Activated CD4-positive, alpha-beta memory T cell treated with anti-CD3 and anti-CD28 coated beads, Interleukin-2, amount 10 ng/mL, durations not matched to agents 7 days and 5 days (primary cell): ENCODE measurements at regions not wholly inside any gene's neighbourhood (a gene's known extent, or its start where the extent isn't known, plus 50 kb on each side); places are given as distances from the start of the nearest gene placed in this dataset.
"Not testable (repeated sequence)": the region's sequence is repeated elsewhere in the genome, so short reads cannot be mapped to it uniquely, and the experiment has no call there.

Experiments
- CTCF ChIA-PET: fragments of 350-600 bp; sonication (Branson Sonifier 250); formaldehyde crosslinking; loops from one replicate; lab custom pipeline; 2021; ENCODE audit warnings: antibody characterized with exemption, inconsistent platforms; lab: Charles Lee
- POLR2A ChIA-PET: fragments of 350-600 bp; sonication (Branson Sonifier 250); formaldehyde crosslinking; loops from one replicate; lab custom pipeline; 2021; ENCODE audit warnings: antibody characterized with exemption; lab: Charles Lee
- DNase-seq: peaks from one replicate; pipeline ENCODE4 v3.0.0-alpha.2; 2020
- H3K27ac Mint-ChIP-seq: one replicate; pipeline ENCODE4 v1.8.0; 2021; ENCODE audit warnings: mild to moderate bottlenecking, mixed read lengths
- H3K27me3 Mint-ChIP-seq: one replicate; pipeline ENCODE4 v1.8.0; 2021; ENCODE audit warnings: mixed read lengths
- H3K36me3 Mint-ChIP-seq: one replicate; pipeline ENCODE4 v1.8.0; 2021; ENCODE audit warnings: low read depth, mixed read lengths
- H3K4me1 Mint-ChIP-seq: one replicate; pipeline ENCODE4 v1.8.0; 2021; ENCODE audit warnings: mixed read lengths
- H3K4me3 Mint-ChIP-seq: one replicate; pipeline ENCODE4 v1.8.0; 2021; ENCODE audit warnings: mild to moderate bottlenecking, mixed read lengths
- H3K9me3 Mint-ChIP-seq: one replicate; pipeline ENCODE4 v1.8.0; 2021; ENCODE audit warnings: mixed read lengths

DNA sequence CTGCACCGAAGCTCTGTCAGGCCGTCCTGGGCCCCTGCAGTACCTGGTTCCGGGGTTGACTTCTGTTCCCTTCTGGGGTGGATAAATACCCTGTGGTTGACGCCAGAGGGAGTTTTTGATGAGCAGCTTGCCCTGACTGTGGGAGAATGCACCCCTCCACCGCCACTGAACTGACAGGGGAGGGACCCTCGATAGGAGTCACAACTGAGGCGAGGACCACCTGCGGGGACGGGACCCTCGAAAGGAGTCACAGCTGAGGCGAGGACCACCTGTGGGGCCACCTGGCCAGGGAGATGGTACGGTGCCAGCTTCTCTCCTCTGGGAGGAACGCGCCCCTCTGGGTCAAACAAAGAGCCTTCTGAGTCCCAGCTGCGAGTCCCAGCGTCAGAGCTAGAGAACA is 100.1 kb upstream of the FRMD1 start:
- Mint-ChIP-seq H3K4me3 (no peak overlapping the region), H3K27ac (no peak overlapping the region), H3K36me3 (no peaks in the 10 kb centered on the region), H3K4me1 (no peaks in the 10 kb centered on the region), H3K9me3 (no peaks in the 10 kb centered on the region), H3K27me3 (peaks cover 14% of the 10 kb centered on the region)
- DNase-seq: no peak
- CTCF ChIA-PET: no interaction called here
- POLR2A ChIA-PET: no interaction called here

DNA sequence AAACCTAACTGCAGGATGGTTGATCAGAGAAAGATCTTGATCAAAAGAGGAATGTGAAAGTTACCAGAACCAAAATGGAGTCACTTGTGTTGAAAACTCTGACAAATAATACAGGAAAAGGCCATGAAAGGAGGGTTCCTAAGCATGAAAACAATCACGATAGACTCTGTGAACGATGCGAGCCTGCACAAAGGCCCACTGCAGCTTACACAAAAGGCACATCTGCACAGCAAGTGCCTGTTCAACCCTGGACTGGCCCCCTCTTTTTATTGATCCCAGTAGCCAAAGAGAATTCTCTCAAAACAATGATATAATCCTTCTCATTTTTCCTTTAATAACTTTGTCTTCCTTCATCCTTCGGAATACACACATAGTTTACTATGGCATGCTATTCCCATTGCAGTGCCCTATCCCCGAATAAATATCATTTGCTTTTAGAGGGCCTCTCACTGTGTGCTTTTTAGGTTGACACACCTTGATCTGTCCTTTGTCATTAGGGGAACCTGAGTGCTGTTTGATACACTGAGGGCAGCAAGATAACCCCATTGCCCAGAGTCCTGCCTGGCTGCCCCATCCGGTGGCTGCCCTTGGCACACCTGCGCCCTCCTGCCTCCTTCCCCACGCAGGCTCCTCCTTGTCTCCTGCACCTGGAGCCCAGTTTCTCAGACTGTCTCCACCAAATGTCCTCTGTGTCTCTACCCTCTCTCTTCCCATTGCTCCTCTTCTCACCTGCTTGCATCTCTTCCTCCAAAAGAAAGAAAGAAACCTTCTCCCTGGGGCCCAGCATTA is 98.3 kb upstream of the FRMD1 start:
- DNase-seq: no peak
- CTCF ChIA-PET: no interaction called here
- Mint-ChIP-seq H3K27ac (no peak overlapping the region), H3K27me3 (peaks cover 17% of the 10 kb centered on the region), H3K36me3 (no peaks in the 10 kb centered on the region), H3K9me3 (no peaks in the 10 kb centered on the region), H3K4me1 (no peaks in the 10 kb centered on the region), H3K4me3 (no peak overlapping the region)
- POLR2A ChIA-PET: no interaction called here

DNA sequence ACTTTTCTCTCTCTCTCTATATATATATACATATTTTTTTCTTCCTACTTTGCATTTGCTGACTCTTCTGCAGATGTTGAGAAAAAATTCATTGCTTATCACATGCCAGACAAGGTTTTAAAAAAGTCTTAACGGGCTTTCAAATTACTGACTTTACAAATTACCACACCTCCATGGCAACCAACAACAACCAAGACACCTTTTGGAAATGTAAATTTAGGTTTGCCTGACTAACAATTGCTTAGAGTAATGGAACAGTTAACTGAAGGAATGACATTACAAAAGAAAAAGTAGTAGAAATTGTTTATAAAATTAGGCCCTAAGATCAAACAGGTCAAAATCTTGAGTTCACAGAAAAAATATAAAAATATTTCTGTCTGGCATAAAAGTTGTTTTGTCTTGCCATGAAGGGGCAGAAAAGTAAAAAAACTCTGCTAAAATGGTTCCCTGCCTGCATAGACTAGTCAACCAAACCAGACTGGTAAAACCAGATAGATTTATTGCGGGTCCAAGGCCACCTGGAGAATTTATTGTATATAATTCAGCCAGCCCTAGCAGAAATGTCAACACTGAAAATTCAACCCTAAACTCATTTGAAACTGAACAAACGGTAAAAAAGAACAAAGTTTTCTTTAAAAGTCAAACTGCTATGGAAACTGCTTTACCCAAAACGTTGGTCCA is 92.8 kb upstream of the FRMD1 start:
- CTCF ChIA-PET: no interaction called here
- POLR2A ChIA-PET: no interaction called here
- H3K4me3 Mint-ChIP-seq: no peak overlapping the region

DNA sequence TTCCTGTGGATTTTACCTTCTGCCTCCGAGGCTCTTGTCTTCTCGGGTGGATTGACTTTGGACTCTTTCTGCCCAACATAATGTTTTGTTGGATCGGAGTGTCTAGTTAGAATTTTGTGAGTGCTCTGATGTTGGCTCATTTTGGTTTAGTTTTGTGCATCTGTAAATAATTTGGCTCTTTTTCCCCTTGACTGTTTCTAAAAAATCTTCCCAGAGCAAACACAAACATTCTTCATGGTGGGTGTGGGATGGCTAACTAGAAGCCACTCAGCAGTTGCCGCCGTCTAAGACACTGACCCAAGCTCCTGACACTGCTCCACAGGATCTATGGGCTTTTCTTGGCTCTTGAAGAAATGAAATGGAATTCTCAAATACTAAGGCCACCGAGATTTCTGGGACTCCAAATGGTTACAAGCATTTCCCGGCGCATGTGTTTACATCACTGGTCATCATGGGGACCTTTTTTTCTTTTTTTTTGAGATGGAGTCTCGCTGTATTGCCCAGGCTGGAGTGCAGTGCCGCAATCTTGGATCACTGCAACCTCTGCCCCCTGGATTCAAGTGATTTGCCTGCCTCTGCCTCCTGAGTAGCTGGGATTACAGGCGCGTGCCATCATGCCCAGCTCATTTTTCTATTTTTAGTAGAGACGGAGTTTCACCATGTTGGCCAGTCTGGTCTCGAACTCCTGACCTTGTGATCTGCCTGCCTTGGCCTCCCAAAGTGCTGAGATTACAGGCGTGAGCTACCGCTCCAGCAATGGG is 92.0 kb upstream of the FRMD1 start:
- POLR2A ChIA-PET: no interaction called here
- H3K27ac Mint-ChIP-seq: no peak overlapping the region
- DNase-seq: no peak
- H3K4me1 Mint-ChIP-seq: no peaks in the 10 kb centered on the region
- H3K9me3 Mint-ChIP-seq: peaks cover 12% of the 10 kb centered on the region
- no peaks in the 10 kb centered on the region for H3K36me3 Mint-ChIP-seq
- H3K4me3 Mint-ChIP-seq: no peak overlapping the region
- H3K27me3 Mint-ChIP-seq: peaks cover 11% of the 10 kb centered on the region
- CTCF ChIA-PET: no interaction called here

More for the DNA sequence above, 92.8 kb upstream of the FRMD1 start:
- Mint-ChIP-seq H3K27ac (no peak overlapping the region), H3K4me1 (no peaks in the 10 kb centered on the region), H3K9me3 (peaks cover 12% of the 10 kb centered on the region), H3K36me3 (no peaks in the 10 kb centered on the region), H3K27me3 (peaks cover 15% of the 10 kb centered on the region)
- DNase-seq: no peak

DNA sequence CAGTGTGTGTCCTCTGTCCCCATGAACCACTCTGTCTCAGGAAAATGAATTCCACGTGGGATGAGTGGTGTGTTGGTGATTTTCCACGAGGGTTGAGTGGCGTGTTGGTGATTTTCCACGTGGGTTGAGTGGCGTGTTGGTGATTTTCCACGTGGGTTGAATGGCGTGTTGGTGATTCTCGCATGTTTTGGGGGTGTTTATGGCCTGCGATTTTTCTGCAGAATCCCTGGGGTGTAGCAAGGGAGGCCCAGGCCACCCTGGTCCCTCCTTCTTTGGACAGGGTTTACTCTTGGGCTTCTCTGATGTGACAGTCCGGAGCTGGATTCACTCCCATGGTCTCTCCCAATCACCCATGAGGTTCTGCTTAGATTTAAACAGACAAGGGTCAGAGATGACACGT is 90.6 kb upstream of the FRMD1 start:
- Mint-ChIP-seq H3K4me1 (no peaks in the 10 kb centered on the region), H3K9me3 (peaks cover 12% of the 10 kb centered on the region), H3K27me3 (peaks cover 10% of the 10 kb centered on the region), H3K4me3 (no peak overlapping the region), H3K36me3 (no peaks in the 10 kb centered on the region), H3K27ac (no peak overlapping the region)
- no peak for DNase-seq
- POLR2A ChIA-PET: no interaction called here
- CTCF ChIA-PET: no interaction called here

DNA sequence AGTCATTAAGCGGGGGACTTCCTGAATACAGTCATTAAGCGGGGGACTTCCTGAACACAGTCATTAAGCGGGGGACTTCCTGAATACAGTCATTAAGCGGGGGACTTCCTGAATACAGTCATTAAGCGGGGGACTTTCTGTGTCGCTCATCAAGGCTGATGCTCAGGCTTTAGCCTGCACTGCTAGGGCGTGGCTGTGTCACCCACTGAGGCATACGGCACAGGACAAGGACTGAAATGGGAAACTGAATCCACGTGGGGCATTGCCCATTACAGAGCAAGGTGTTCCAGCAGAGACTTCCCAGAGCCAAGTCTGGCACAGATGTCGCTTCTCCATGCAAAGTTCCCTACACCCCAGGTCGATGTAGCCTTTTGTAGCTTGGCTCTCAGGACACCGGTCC is 89.9 kb upstream of the FRMD1 start:
- CTCF ChIA-PET, H3K36me3 Mint-ChIP-seq, H3K27me3 Mint-ChIP-seq, H3K4me1 Mint-ChIP-seq, POLR2A ChIA-PET, H3K27ac Mint-ChIP-seq, H3K4me3 Mint-ChIP-seq, DNase-seq: not testable (repeated sequence)
- H3K9me3 Mint-ChIP-seq: peaks cover 12% of the 10 kb centered on the region

DNA sequence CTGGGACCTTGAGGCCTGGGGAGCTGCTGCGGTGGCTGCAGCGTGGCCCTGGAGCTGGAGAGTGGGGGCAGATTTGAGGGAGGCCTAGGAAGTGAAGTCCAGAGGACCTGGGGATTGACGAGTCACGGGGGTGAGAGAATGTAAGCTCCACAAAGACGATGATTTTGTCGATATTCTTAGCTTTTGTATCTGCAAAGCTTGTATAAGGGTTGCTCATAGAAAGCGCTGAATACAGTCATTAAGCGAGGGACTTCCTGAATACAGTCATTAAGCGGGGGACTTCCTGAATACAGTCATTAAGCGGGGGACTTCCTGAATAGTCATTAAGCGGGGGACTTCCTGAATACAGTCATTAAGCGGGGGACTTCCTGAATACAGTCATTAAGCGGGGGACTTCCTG is 89.3 kb upstream of the FRMD1 start:
- CTCF ChIA-PET, H3K4me3 Mint-ChIP-seq, POLR2A ChIA-PET, H3K36me3 Mint-ChIP-seq, H3K4me1 Mint-ChIP-seq, H3K27me3 Mint-ChIP-seq, DNase-seq, H3K27ac Mint-ChIP-seq: not testable (repeated sequence)
- H3K9me3 Mint-ChIP-seq: peaks cover 12% of the 10 kb centered on the region

DNA sequence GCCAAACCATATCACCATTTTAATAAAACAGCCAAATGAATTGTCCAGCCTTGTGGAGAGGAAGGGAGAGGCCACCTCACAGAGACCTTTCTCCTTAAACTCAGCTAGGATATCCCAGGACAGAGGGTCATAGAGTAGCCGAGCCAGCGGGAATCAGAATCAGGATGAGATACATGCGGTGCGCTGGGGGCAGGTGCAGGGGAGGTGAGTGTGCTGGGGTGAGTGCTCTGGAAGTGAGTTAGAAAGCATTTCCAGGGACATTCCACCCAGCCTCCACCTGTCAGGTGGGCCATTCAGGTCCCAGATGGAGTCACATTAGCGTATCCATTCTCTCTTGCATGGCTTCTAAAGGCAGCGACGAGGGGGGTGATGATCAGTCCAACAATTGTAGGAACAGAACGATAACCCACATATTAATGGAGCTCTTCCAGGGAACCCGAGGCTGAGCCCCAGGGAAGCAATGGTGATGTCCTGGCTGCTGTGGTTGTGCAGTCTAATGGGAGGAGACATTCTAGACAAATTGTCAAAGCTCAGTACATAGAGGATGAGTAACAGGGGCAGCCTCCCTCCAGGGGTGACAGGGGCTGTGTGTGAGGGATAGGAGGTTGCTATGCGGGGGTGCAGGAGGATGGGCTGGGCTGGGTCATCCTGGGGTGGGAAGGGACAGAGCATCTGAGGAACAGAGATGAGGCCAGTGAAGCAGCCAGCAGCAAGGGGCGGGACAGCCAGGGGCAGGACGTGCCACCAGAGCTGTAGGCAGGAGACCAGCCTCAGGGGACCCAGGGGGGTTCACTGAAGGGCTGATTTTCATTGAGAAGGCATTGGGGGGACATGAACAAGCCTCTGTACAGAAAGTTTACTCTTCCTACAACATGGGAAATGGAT is 88.7 kb upstream of the FRMD1 start:
- CTCF ChIA-PET: no interaction called here
- H3K27me3 Mint-ChIP-seq: peaks cover 2% of the 10 kb centered on the region
- H3K4me3 Mint-ChIP-seq: no peak overlapping the region
- H3K36me3 Mint-ChIP-seq: no peaks in the 10 kb centered on the region
- no peak overlapping the region for H3K27ac Mint-ChIP-seq
- POLR2A ChIA-PET: no interaction called here
- peaks cover 12% of the 10 kb centered on the region for H3K9me3 Mint-ChIP-seq
- no peak for DNase-seq
- H3K4me1 Mint-ChIP-seq: no peaks in the 10 kb centered on the region

DNA sequence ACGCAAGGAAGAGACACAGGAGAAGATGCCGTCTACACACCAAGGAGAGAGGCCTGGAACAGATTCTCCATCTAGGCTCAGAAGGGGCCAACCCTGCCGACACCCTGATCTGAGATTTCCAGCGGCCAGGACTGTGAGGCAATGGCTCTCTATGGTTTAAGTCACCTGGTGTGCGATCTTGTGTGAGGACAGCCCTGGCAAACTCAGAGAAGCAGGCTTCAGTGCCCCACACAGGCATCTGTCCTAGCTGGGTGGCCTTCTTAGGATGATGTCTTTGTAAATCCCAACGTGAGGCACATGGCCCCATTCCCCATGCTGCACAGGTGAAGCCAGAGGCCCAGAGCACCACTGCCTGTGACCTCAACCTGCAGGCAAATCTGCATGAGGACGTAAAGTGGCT is 87.6 kb upstream of the FRMD1 start:
- POLR2A ChIA-PET: no interaction called here
- peaks cover 12% of the 10 kb centered on the region for H3K9me3 Mint-ChIP-seq
- H3K27me3 Mint-ChIP-seq: no peaks in the 10 kb centered on the region
- no peaks in the 10 kb centered on the region for H3K36me3 Mint-ChIP-seq
- DNase-seq: no peak
- H3K27ac Mint-ChIP-seq: no peak overlapping the region
- CTCF ChIA-PET: no interaction called here
- no peak overlapping the region for H3K4me3 Mint-ChIP-seq
- no peaks in the 10 kb centered on the region for H3K4me1 Mint-ChIP-seq

DNA sequence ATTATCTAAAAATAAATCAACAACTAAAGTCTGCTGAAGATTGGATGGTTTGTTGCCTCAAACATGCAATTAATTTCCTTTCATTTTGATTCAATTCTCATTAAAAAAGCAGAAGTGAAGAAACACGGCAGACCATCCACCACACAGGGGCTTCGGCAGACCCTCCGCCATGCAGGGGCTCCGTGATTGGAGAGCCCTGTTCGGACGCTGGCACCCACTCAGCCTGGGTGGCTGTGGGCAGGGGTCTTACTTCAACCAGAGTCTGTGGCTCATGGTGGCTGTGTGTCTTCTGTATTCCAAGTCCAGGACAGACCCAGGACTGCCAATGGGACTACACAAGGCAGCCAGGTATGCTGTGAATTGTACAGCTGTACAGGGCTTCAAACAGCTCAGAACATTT is 86.9 kb upstream of the FRMD1 start:
- no peaks in the 10 kb centered on the region for H3K4me1 Mint-ChIP-seq
- H3K27me3 Mint-ChIP-seq: no peaks in the 10 kb centered on the region
- peaks cover 12% of the 10 kb centered on the region for H3K9me3 Mint-ChIP-seq
- no peak overlapping the region for H3K27ac Mint-ChIP-seq
- CTCF ChIA-PET: no interaction called here
- no peak for DNase-seq
- H3K4me3 Mint-ChIP-seq: no peak overlapping the region
- POLR2A ChIA-PET: no interaction called here
- no peaks in the 10 kb centered on the region for H3K36me3 Mint-ChIP-seq

DNA sequence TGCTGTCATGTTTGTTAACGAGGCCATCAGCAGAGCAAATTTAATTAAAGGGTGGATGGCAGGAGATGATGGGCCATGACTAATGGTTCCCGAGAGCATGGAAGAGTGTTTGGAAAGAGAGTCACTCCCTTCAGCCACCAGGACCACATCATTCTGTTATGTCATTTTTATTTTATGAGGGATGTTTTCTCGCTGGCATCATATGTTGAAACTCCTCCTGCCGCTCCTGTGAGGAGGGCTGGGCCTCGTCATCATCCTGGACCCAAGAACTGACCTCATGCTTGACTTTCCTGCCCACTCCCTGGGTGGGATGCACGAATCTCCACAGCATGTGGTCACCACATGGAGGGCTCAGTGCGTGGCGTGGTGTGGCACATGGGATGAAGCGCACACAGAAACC is 86.4 kb upstream of the FRMD1 start:
- Mint-ChIP-seq H3K36me3 (no peaks in the 10 kb centered on the region), H3K27ac (no peak overlapping the region), H3K4me3 (no peak overlapping the region), H3K27me3 (no peaks in the 10 kb centered on the region), H3K4me1 (no peaks in the 10 kb centered on the region), H3K9me3 (peaks cover 12% of the 10 kb centered on the region)
- DNase-seq: no peak
- CTCF ChIA-PET: no interaction called here
- POLR2A ChIA-PET: no interaction called here

DNA sequence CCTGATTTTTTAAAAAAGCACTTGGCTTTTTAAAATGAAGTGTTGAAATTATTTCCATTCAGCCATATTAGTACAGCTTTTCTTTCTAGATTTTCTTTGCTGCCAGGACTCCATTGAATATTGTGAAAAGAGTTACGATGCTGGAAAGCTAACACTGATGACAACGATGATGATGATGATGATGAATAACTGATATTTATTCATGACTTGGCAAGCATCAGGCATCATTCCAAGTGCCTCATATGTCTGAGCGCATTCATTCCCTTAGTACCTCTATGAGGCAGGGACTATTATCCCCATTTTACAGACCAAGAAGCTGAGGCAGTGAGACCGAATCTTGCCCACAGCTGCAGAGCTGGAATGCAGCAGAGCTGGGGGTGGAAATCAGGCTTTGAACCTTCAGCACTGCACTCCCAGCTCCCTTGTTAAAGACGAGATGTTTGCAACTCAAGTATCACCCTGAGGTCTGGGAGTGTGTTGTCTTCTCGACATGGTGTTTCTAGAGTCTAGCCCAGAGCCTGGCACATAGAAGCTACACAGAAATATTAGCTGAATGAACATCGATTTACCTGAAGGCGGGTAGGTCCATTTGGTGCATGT is 85.5 kb upstream of the FRMD1 start:
- H3K27ac Mint-ChIP-seq: no peak overlapping the region
- H3K9me3 Mint-ChIP-seq: peaks cover 12% of the 10 kb centered on the region
- no peaks in the 10 kb centered on the region for H3K36me3 Mint-ChIP-seq
- H3K27me3 Mint-ChIP-seq: no peaks in the 10 kb centered on the region
- H3K4me3 Mint-ChIP-seq: no peak overlapping the region
- ChIA-PET POLR2A (no interaction called here), CTCF (no interaction called here)
- H3K4me1 Mint-ChIP-seq: no peaks in the 10 kb centered on the region
- DNase-seq: no peak
